Upper lobe of left lung (tissue), 6 donors: ENCODE measurements at regions not wholly inside any gene's neighbourhood (a gene's known extent, or its start where the extent isn't known, plus 50 kb on each side); places are given as distances from the start of the nearest gene placed in this dataset.

Source experiments
- ATAC-seq, 2 donors: fragments of 200-7000 bp; cut with Tn5 transposase; one replicate each; pipeline ENCODE4 v1.9.1; 2022; ENCODE audit warnings: mild to moderate bottlenecking in 2 of 2, moderate library complexity in 2 of 2; ENCODE audit not compliant: low FRiP score in 2 of 2
- DNase-seq, 2 donors: peaks; one replicate each; pipeline ENCODE4 v3.0.0-alpha.2; 2019 to 2020
- H3K27ac ChIP-seq, 4 donors: fragments of 200-600 bp; sonication (generic); one replicate each; pipeline ENCODE4 v1.5.1; 2016 to 2019
- H3K27me3 ChIP-seq, 4 donors: fragments of 200-600 bp; sonication (generic); one replicate each; pipeline ENCODE4 v1.5.1; 2017 to 2019
- H3K36me3 ChIP-seq, 4 donors: fragments of 200-600 bp; sonication (generic); one replicate each; pipeline ENCODE4 v1.5.1; 2016 to 2019
- H3K4me1 ChIP-seq, 4 donors: fragments of 200-600 bp; sonication (generic); one replicate each; pipeline ENCODE4 v1.5.1; 2018 to 2019
- H3K4me3 ChIP-seq, 4 donors: fragments of 200-600 bp; sonication (generic); one replicate each; pipeline ENCODE4 v1.5.1; 2017 to 2019; ENCODE audit warnings: mild to moderate bottlenecking in 2 of 4, moderate library complexity in 1 of 4
- H3K9me3 ChIP-seq, 4 donors: fragments of 200-600 bp; sonication (generic); one replicate each; pipeline ENCODE4 v1.5.1; 2018 to 2019
- CTCF ChIP-seq, 6 experiments: fragments of 450-650 bp in 4 of 6; fragments of 200-600 bp in 2 of 6; sonication (generic) in 2 of 6; IDR thresholded peaks; one replicate each; pipeline ENCODE4 v1.5.1; 2016 to 2019; ENCODE audit warnings: antibody characterized with exemption in 6 of 6
- EP300 ChIP-seq, 4 donors: sonication (generic); formaldehyde crosslinking; IDR thresholded peaks; one replicate each; pipeline ENCODE4 v1.5.1; 2017; ENCODE audit warnings: antibody characterized with exemption in 4 of 4, control low read depth in 2 of 4
- POLR2A ChIP-seq, 4 donors: fragments of 450-650 bp; IDR thresholded peaks; one replicate each; pipeline ENCODE4 v1.5.1; 2016 to 2017; ENCODE audit warnings: antibody characterized with exemption in 4 of 4, mild to moderate bottlenecking in 2 of 4
- POLR2AphosphoS5 ChIP-seq, 2 donors: sonication (generic); formaldehyde crosslinking; IDR thresholded peaks; one replicate each; pipeline ENCODE4 v1.5.1; 2017; ENCODE audit warnings: antibody characterized with exemption in 2 of 2
- WGBS, 2 donors: methylation state at CpG; one replicate each; pipeline ENCODE4 v1.1.5; 2017 to 2018; 5-methylcytosine and 5-hydroxymethylcytosine counted together
- donor health status: DM: no; HTN: no; CAD: no; lungs with moderate emphysema.
- donor health status: DM: no; HTN: yes; CAD: no; lungs with severe emphysema.

GRCh38 chr2:7816944-7817343 is 864.9 kb upstream of the ID2 start:
- H3K27ac ChIP-seq: no peak overlapping the region
- H3K27me3 ChIP-seq: no peaks in the 10 kb centered on the region
- H3K4me3 ChIP-seq: no peak overlapping the region
- no peaks in the 10 kb centered on the region for H3K36me3 ChIP-seq
- H3K4me1 ChIP-seq: no peaks in the 10 kb centered on the region
- H3K9me3 ChIP-seq: no peaks in the 10 kb centered on the region
- ATAC-seq: no peak
- no peak for TF ChIP-seq EP300 (IDR thresholded peaks at IDR 0.05)
- no peak for TF ChIP-seq POLR2A (IDR thresholded peaks at IDR 0.05)
- TF ChIP-seq POLR2AphosphoS5 (IDR thresholded peaks at IDR 0.05): no peak
- no peak for TF ChIP-seq CTCF (IDR thresholded peaks at IDR 0.05)
- whole genome bisulfite sequencing, 2 donors: 81 to 94% methylated on average over 2 of the region's 2 CpGs
- DNase-seq: no peak

- Histone ChIP-seq H3K4me3 (no peak overlapping the region), H3K27me3 (no peaks in the 10 kb centered on the region), H3K4me1 (no peaks in the 10 kb centered on the region), H3K36me3 (no peaks in the 10 kb centered on the region), H3K9me3 (no peaks in the 10 kb centered on the region), H3K27ac (no peak overlapping the region)
- 90 to 97% methylated on average over 5 of the region's 5 CpGs for WGBS, 2 donors
- DNase-seq (no peak), ATAC-seq (no peak)
- TF ChIP-seq POLR2AphosphoS5 (IDR thresholded peaks at IDR 0.05) (no peak), CTCF (IDR thresholded peaks at IDR 0.05) (no peak), EP300 (IDR thresholded peaks at IDR 0.05) (no peak), POLR2A (IDR thresholded peaks at IDR 0.05) (no peak)
These were observed 862.5 kb upstream of the ID2 start for GRCh38 chr2:7819316-7819715.

GRCh38 chr2:7819850-7820249 is 862.0 kb upstream of the ID2 start:
- no peak overlapping the region for H3K4me3 ChIP-seq
- DNase-seq: no peak

GRCh38 chr2:7824211-7824610 is 857.6 kb upstream of the ID2 start:
- no peaks in the 10 kb centered on the region for H3K4me1 ChIP-seq

More at GRCh38 chr2:7819850-7820249, 862.0 kb upstream of the ID2 start:
- no peaks in the 10 kb centered on the region for H3K36me3 ChIP-seq
- no peaks in the 10 kb centered on the region for H3K27me3 ChIP-seq
- no peak for ATAC-seq
- no peaks in the 10 kb centered on the region for H3K9me3 ChIP-seq
- H3K4me1 ChIP-seq: no peaks in the 10 kb centered on the region
- no peak for TF ChIP-seq POLR2AphosphoS5 (IDR thresholded peaks at IDR 0.05)
- TF ChIP-seq POLR2A (IDR thresholded peaks at IDR 0.05): no peak
- TF ChIP-seq EP300 (IDR thresholded peaks at IDR 0.05): no peak
- TF ChIP-seq CTCF (IDR thresholded peaks at IDR 0.05): no peak
- no peak overlapping the region for H3K27ac ChIP-seq
- 83 to 88% methylated on average over 4 of the region's 4 CpGs for WGBS, 2 donors

More at GRCh38 chr2:7824211-7824610, 857.6 kb upstream of the ID2 start:
- no peaks in the 10 kb centered on the region for H3K9me3 ChIP-seq
- H3K27ac ChIP-seq: no peak overlapping the region
- no peak for DNase-seq
- no peaks in the 10 kb centered on the region for H3K36me3 ChIP-seq
- no peak overlapping the region for H3K4me3 ChIP-seq
- 100% methylated on average over 2 of the region's 2 CpGs for WGBS, 2 donors
- TF ChIP-seq POLR2AphosphoS5 (IDR thresholded peaks at IDR 0.05): no peak
- no peak for TF ChIP-seq EP300 (IDR thresholded peaks at IDR 0.05)
- TF ChIP-seq CTCF (IDR thresholded peaks at IDR 0.05): no peak
- TF ChIP-seq POLR2A (IDR thresholded peaks at IDR 0.05): no peak
- H3K27me3 ChIP-seq: no peaks in the 10 kb centered on the region
- no peak for ATAC-seq
